CD4-positive, alpha-beta T cell treated with Interleukin-6 for 4 hours (primary cell): ENCODE measurements at regions not wholly inside any gene's neighbourhood (a gene's known extent, or its start where the extent isn't known, plus 50 kb on each side); places are given as distances from the start of the nearest gene placed in this dataset.

ENCODE experiments used
- DNase-seq: peaks from one replicate; pipeline ENCODE4 v3.0.0-alpha.2; 2020; ENCODE audit warnings: mixed read lengths

- DNase-seq: no peak
Observed at GRCh38 chr6:164911873-164912580, 397.4 kb downstream of the C6orf118 start.

DNA sequence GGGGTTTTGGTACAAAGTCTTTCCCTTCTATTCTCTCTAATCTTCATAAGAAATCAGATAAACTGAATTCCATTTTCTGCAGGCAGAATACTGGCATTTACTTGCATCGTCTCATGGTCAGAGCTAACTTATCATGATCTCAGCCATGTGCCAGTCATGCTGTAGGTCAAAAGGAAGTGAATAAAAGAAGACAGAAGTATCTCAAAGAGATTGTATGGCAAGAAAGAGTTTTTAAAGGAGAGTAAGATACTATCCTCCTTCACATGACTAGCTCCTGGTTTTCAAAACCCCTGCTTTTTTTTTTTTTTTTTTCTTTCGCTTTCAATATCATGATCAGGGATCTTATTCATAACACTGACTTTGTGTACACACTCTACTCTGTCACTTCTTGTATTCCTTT lies 398.3 kb downstream of the C6orf118 start:
- DNase-seq: no peak

GRCh38 chr6:164906766-164907165 lies 402.6 kb downstream of the C6orf118 start:
- DNase-seq: no peak

GRCh38 chr6:164905311-164905710 lies 404.1 kb downstream of the C6orf118 start:
- no peak for DNase-seq

DNA sequence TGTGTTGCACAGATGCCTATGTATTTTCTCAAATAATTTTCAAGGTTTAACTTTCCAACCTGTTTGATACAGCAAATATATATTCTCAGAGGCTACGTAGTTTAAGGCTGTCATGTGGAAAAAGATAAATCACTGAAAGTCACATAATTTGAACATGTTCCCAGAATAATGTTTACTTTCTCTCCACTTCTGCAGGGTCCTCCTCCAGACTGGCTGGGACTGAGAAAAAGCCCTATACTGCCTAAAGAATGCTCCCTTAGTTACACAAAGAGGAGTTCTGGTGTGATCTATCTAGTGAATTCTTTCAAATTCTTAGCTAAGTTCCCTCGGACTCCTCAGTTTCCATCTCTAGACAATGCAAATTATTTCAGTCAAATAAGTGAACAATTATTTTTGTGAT lies 411.0 kb downstream of the C6orf118 start:
- no peak for DNase-seq

DNA sequence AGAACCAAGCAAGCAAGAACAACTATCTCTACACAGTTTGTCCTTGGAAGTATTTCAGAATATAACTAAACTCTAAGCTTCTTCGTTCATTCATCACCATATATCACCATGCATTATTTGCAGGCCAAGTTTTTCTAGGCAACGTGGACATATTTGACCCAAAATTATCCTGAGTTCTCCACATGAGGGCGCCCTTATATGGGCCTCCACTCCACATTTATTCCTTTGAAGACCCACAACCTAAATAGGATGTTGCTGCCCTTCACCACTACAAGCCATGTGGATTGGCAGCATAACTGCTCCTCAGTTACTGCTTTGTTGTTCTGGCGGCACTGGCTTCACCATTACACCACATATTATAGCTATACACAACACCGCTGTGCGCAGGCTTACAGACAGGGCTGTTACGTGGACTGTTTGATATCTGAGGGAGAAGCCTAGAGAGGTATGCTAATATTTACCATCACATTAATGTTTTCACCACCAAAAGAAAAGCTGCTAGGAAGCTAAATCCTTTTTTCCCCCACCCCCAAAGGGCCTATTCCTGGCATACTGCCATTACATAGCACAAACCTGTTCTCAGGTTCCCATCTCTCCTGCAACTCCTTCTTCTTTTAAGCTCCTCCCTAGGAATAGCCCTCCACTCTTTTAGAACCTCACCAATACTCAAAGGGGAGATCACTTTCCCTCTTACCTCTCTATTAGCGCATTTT lies 411.7 kb downstream of the C6orf118 start:
- no peak for DNase-seq

GRCh38 chr6:164889980-164890379 lies 419.4 kb downstream of the C6orf118 start:
- DNase-seq: no peak

- DNase-seq: no peak
Observed at GRCh38 chr6:164887660-164888059, 421.7 kb downstream of the C6orf118 start.

DNA sequence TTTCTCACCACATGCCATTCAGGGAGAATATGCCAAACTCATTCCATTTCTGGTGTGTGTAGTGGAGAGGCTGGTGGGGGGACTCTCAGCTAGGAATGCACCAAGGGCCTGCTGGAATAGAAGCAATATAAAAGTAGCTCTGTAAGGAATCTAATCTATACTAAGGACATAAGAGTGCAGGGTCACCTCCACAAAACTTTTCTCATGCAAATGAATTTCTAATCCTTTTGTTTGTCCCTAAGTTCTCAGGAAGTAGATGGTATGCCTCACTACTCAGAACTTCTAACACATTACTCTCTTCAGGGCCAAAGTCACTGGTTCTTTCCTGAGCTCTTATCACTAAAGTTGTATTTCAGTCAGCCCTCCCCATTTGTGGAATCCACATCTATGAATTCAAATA lies 427.2 kb downstream of the C6orf118 start:
- DNase-seq: no peak

DNA sequence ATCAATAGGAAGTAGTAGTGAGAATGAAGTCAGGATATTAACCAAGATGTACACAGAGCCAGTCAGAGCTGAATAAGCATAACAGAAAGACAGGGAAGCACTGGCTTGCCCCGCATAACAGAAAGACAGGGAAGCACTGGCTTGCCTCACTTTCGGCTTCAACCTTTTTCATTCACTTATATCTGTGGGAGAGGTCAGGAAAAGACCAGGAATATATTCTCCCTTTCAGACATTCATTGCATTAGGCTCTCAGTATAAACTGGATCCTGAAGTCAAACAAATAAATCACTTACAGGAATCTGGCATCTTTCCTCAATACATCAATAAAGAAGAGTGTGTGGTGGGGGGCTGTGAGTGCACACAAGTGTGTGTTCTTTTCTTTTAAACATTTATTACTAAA lies 437.6 kb downstream of the C6orf118 start:
- no peak for DNase-seq

DNA sequence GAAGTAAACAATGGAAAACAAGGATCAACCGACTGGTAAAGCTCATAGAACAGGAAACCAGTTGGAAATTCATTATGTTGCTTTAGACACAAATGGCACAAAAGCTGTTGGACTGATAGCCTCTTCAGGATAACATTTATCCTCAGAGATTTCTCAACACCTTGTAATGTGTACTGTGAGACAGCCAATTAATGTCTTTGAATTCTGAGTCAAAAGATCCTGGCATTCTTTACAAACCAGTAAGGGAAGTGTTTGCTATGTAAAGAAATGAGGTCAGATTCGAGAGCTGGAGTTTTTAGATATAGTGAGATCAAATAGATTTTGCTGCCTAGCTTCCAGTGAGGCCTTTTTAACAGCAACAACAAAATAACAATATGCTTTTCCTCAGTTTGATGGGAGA lies 439.2 kb downstream of the C6orf118 start:
- no peak for DNase-seq

- DNase-seq: no peak
Observed at GRCh38 chr6:164861967-164862366, 447.4 kb downstream of the C6orf118 start.

DNA sequence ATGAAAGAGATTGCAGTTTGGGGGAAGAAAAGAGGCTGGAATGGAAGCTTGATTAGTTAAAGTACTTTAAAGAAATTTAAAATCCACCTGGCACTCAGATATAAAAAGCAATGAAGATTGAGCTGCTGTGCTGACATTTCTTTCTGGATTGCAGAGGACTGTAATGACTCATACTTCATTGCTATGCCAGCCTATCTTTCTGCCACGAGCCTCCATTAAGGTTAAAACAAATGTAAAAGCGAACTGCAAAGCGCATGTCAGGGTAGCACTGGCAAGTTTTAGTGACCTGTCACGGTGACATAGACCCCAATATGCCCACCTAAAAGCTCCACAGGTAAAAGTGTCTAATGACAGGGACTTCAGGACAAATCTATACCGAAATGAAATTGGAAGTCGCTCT lies 449.6 kb downstream of the C6orf118 start:
- no peak for DNase-seq

DNA sequence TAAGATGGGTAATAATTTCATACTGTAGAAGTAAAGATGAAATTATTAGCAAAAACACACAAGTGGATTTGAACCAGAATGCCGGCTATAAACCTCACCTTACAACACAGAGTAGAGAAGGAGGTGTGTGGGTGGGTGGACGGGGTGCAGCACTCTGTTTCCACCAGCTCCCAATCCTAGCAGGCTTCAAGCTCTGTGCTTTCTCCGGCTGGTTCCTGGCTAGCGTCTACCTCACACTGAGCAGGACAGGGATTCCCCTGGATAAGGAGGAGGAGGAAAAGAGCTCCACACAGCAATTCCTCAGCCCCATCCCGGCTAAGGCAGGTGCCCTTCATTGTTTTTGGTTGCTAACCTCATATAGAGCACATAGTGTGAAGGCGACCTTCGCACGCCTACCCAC lies 453.3 kb downstream of the C6orf118 start:
- no peak for DNase-seq

GRCh38 chr6:164855281-164855680 lies 454.1 kb downstream of the C6orf118 start:
- DNase-seq: no peak

GRCh38 chr6:164854526-164854925 lies 454.9 kb downstream of the C6orf118 start:
- DNase-seq: no peak

GRCh38 chr6:164845773-164846172 lies 463.6 kb downstream of the C6orf118 start:
- no peak for DNase-seq

DNA sequence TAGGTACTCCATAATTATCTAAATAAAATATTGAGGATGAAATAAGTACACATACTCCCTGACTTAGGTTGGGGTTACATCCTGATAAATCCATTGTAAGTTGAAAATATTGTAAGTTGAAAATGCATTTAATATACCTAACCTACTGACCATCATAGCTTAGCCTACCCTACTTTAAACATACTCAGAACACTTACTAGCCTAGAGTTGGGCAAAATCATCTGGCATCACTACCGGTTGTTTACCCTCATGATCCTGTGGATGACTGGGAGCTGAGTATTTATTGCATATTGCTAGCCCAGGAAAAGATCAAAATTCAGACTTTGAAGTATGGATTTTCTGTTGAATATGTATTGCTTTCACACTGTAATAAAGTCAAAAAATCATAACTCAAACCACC lies 467.3 kb downstream of the C6orf118 start:
- DNase-seq: no peak

- DNase-seq: no peak
Observed at GRCh38 chr6:164838068-164838615, 471.3 kb downstream of the C6orf118 start.

DNA sequence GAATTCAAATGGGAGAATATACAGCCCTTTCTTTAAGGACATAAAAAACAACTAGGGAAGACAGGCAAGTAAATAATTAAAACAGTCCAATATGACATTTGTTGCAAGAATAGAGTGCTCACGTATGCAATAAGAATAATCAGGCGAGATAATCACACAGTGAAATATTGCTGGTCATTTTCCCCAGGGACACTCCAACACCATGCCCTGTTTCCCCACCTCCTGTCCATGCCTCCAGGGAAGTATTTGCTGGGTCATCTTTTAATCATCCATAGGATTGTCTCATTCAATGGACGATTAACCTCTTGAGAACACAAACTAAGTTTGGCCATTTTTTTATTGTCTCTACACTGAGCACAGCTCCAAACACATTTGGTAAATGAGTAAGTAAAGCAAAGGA lies 472.9 kb downstream of the C6orf118 start:
- DNase-seq: no peak

- no peak for DNase-seq
Observed at GRCh38 chr6:164832410-164832809, 477.0 kb downstream of the C6orf118 start.

DNA sequence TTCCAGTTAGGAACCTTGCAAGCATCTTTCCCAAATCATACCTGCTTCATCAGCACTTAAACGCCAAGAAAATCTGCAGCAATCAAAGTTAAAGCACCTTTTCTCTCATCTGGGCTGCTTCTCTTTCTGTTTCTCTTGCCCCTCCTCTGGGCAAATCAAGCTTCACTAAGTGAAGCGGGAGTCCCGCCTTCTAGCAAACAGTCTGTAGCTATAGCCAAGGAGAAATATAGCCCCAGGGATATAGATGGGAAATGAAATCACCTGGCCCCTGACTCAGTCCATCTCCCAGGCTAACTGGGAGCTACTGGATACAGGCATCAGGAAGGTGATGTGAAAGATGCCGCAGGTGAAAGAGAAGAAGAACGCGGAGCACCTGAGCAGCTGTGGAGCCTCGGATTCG lies 481.9 kb downstream of the C6orf118 start:
- DNase-seq: no peak

GRCh38 chr6:164826831-164827468 lies 482.5 kb downstream of the C6orf118 start:
- DNase-seq: no peak

GRCh38 chr6:164825386-164825785 lies 484.0 kb downstream of the C6orf118 start:
- DNase-seq: no peak
